PC-3 (cell line): ENCODE measurements at regions not wholly inside any gene's neighbourhood (a gene's known extent, or its start where the extent isn't known, plus 50 kb on each side); places are given as distances from the start of the nearest gene placed in this dataset.

Source experiments
- ATAC-seq: fragments of 200-7000 bp; cut with Tn5 transposase; 2 replicates; pipeline ENCODE4 v1.9.1; 2020; ENCODE audit warnings: mild to moderate bottlenecking, moderate library complexity
- BruUV-seq: library from RNA; stranded (reverse); fragments of 400-500 nt; replicated peaks from 2 replicates; lab custom pipeline; 2021; lab: Mats Ljungman, UMichigan
- CTCF ChIA-PET: fragments of 300-600 bp; sonication (Branson Sonifier 250); formaldehyde crosslinking; loops from one replicate; lab custom pipeline; 2022; ENCODE audit warnings: antibody characterized with exemption; lab: Charles Lee
- POLR2A ChIA-PET: fragments of 300-600 bp; sonication (Branson Sonifier 250); formaldehyde crosslinking; loops from one replicate; lab custom pipeline; 2022; ENCODE audit warnings: antibody characterized with exemption; ENCODE audit not compliant: unreplicated experiment; lab: Charles Lee
- DNase-seq: peaks from one replicate; pipeline ENCODE4 v3.0.0-alpha.2; 2015
- H2AFZ ChIP-seq: fragments of 300-600 bp; sonication (generic); 2 replicates; pipeline ENCODE4 v1.6.0; 2016; ENCODE audit warnings: antibody characterized with exemption, low read length
- H3F3A ChIP-seq: fragments of 300-600 bp; sonication (generic); one replicate; pipeline ENCODE4 v1.6.0; 2017; ENCODE audit warnings: antibody characterized with exemption, low read length, control low read depth, mild to moderate bottlenecking; ENCODE audit not compliant: unreplicated experiment
- H3K27ac ChIP-seq: fragments of 300-600 bp; sonication (generic); 2 replicates; pipeline ENCODE4 v1.5.1; 2016; ENCODE audit warnings: mild to moderate bottlenecking, low read length
- H3K27me3 ChIP-seq: fragments of 300-600 bp; sonication (generic); 2 replicates; pipeline ENCODE4 v1.6.1; 2016; ENCODE audit warnings: low read length, mixed read lengths
- H3K36me3 ChIP-seq: fragments of 300-600 bp; sonication (generic); 2 replicates; pipeline ENCODE4 v1.6.1; 2016; ENCODE audit warnings: low read depth, mixed run types, low read length, mixed read lengths
- H3K4me1 ChIP-seq: fragments of 300-600 bp; sonication (generic); 2 replicates; pipeline ENCODE4 v1.5.1; 2016; ENCODE audit warnings: low read length; ENCODE audit not compliant: insufficient read depth
- H3K4me2 ChIP-seq: fragments of 300-600 bp; sonication (generic); 2 replicates; pipeline ENCODE4 v1.6.0; 2016; ENCODE audit warnings: low read length
- H3K4me3 ChIP-seq: fragments of 300-600 bp; sonication (generic); 2 replicates; pipeline ENCODE4 v1.5.1; 2016; ENCODE audit warnings: mild to moderate bottlenecking, low read length, mixed read lengths
- H3K79me2 ChIP-seq: fragments of 300-600 bp; sonication (generic); 2 replicates; pipeline ENCODE4 v1.6.1; 2017; ENCODE audit warnings: low read length, mixed read lengths
- H3K9ac ChIP-seq: fragments of 300-600 bp; sonication (generic); 2 replicates; pipeline ENCODE4 v1.6.0; 2016; ENCODE audit warnings: mild to moderate bottlenecking, low read length
- H3K9me2 ChIP-seq: fragments of 300-600 bp; sonication (generic); replicated peaks from 2 replicates; pipeline ENCODE4 v1.6.1; 2016; ENCODE audit warnings: mixed run types, low read length, mixed read lengths
- H3K9me3 ChIP-seq: fragments of 300-600 bp; sonication (generic); 2 replicates; pipeline ENCODE4 v1.6.1; 2016; ENCODE audit warnings: low read length, mixed read lengths
- H4K20me1 ChIP-seq: fragments of 300-600 bp; sonication (generic); 2 replicates; pipeline ENCODE4 v1.6.1; 2016; ENCODE audit warnings: low read length, mixed read lengths
- EZH2 ChIP-seq: fragments of 300-600 bp; sonication (generic); IDR thresholded peaks from one replicate; pipeline ENCODE4 v1.6.1; 2017; ENCODE audit warnings: antibody characterized with exemption, mild to moderate bottlenecking, low read length; ENCODE audit not compliant: unreplicated experiment
- EZH2phosphoT487 ChIP-seq: fragments of 300-600 bp; sonication (generic); IDR thresholded peaks from 2 replicates; pipeline ENCODE4 v1.6.1; 2018; ENCODE audit warnings: mild to moderate bottlenecking, antibody characterized with exemption, low read length, borderline replicate concordance
- intact Hi-C: fragments of 100-400 bp; cut with micrococcal nuclease; formaldehyde crosslinking; loops from 2 replicates; pipeline ENCODE4 v1.9.0; 2023
- TF ChIP-seq, protein P1 (sequence below): fragments of 300-600 bp; sonication (generic); conservative IDR thresholded peaks from 2 replicates; pipeline ENCODE4 v1.5.1; 2017; ENCODE audit warnings: antibody characterized with exemption, low read depth, mild to moderate bottlenecking, low read length

DNA sequence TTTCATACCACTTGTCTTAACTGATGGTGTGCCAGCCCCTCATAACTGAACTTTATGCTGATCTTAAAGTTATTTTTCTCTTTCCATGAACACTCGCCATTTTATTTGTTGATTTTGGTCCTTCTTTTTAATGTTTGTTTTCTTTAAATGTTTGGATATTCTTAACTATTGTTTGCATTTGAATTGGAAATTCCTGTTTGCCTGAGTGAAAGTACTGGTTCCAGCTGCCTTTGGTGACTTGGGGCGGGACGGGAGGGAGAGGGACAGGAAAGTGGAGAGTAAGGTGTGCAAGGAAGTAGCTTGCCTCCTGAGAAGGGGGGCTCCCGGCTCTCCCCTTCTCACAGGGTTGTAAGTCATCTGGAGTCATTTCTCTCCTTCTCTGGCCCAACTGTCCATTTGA is 287.1 kb upstream of the PPP2R3A start:
- H3K9ac ChIP-seq: no peak overlapping the region
- intact Hi-C loops: no loop called here
- TF ChIP-seq, protein P1, sequence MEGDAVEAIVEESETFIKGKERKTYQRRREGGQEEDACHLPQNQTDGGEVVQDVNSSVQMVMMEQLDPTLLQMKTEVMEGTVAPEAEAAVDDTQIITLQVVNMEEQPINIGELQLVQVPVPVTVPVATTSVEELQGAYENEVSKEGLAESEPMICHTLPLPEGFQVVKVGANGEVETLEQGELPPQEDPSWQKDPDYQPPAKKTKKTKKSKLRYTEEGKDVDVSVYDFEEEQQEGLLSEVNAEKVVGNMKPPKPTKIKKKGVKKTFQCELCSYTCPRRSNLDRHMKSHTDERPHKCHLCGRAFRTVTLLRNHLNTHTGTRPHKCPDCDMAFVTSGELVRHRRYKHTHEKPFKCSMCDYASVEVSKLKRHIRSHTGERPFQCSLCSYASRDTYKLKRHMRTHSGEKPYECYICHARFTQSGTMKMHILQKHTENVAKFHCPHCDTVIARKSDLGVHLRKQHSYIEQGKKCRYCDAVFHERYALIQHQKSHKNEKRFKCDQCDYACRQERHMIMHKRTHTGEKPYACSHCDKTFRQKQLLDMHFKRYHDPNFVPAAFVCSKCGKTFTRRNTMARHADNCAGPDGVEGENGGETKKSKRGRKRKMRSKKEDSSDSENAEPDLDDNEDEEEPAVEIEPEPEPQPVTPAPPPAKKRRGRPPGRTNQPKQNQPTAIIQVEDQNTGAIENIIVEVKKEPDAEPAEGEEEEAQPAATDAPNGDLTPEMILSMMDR: no peak
- TF ChIP-seq EZH2 (no peak), EZH2phosphoT487 (no peak)
- no peaks in the 10 kb centered on the region for H4K20me1 ChIP-seq
- no peaks in the 10 kb centered on the region for H3K9me3 ChIP-seq
- ATAC-seq: no peak
- no peak overlapping the region for H3K27ac ChIP-seq
- no peak for DNase-seq
- H3F3A ChIP-seq: no peaks in the 10 kb centered on the region
- no peaks in the 10 kb centered on the region for H3K79me2 ChIP-seq
- no peaks in the 10 kb centered on the region for H3K9me2 ChIP-seq
- BruUV-seq: no TSS peak
- no peaks in the 10 kb centered on the region for H3K36me3 ChIP-seq
- ChIA-PET POLR2A (no interaction called here), CTCF (no interaction called here)
- no peaks in the 10 kb centered on the region for H3K4me1 ChIP-seq
- no peaks in the 10 kb centered on the region for H3K27me3 ChIP-seq
- no peak overlapping the region for H2AFZ ChIP-seq
- no peak overlapping the region for H3K4me3 ChIP-seq
- no peak overlapping the region for H3K4me2 ChIP-seq

DNA sequence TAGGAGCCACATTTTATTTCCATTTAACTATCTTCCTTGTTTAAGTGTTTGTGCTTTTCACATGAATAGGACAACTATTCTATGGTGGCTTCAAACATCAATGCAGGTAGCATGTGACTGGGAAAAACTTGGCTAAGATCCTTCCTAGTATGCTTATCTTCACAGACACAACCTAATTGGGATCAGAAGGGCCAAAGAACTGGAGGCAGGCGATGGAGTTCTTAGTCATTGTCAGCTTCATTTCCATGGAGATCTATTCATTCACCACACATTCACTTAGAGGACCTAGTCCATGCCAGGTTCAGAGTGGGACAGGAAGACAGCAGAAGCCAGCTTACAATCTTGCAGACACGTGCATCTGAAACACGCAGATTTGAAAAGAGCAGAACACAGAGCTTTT is 277.5 kb upstream of the PPP2R3A start:
- no peaks in the 10 kb centered on the region for H3F3A ChIP-seq
- no peaks in the 10 kb centered on the region for H3K36me3 ChIP-seq
- no peaks in the 10 kb centered on the region for H3K9me2 ChIP-seq
- no peaks in the 10 kb centered on the region for H3K27me3 ChIP-seq
- TF ChIP-seq, protein P1: no peak
- no peak for TF ChIP-seq EZH2
- no peak for TF ChIP-seq EZH2phosphoT487
- ChIA-PET POLR2A (no interaction called here), CTCF (no interaction called here)
- H3K9ac ChIP-seq: no peak overlapping the region
- DNase-seq: no peak
- no peak overlapping the region for H3K27ac ChIP-seq
- intact Hi-C loops: no loop called here
- H3K4me2 ChIP-seq: no peak overlapping the region
- no peaks in the 10 kb centered on the region for H3K79me2 ChIP-seq
- no peak overlapping the region for H2AFZ ChIP-seq
- no peaks in the 10 kb centered on the region for H4K20me1 ChIP-seq
- H3K9me3 ChIP-seq: no peaks in the 10 kb centered on the region
- no peak for ATAC-seq
- no TSS peak for BruUV-seq
- no peaks in the 10 kb centered on the region for H3K4me1 ChIP-seq
- H3K4me3 ChIP-seq: no peak overlapping the region

DNA sequence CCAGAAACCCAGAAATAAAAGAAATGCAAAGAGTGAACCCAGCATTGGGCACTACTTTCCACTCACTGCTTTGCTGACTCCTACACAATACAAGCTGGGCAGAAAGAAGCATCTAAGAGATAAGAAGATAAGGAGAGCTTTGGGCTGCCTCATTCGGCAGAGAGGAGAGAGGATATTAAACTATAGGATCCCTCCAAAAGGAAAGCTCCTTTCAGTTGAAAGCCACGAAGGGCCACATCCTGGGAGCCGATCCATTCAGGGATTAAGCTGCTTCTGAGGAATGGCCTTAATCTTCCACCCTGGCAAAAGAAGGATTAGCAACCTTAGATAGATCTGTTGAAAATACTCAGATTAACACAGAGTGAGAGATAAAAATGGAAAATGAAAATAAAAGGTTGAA is 274.9 kb upstream of the PPP2R3A start:
- Histone ChIP-seq H3K27ac (no peak overlapping the region), H3K9ac (no peak overlapping the region), H3K36me3 (no peaks in the 10 kb centered on the region), H3F3A (no peaks in the 10 kb centered on the region), H4K20me1 (no peaks in the 10 kb centered on the region), H3K4me3 (no peak overlapping the region), H3K9me2 (no peaks in the 10 kb centered on the region), H3K79me2 (no peaks in the 10 kb centered on the region), H3K4me1 (no peaks in the 10 kb centered on the region), H2AFZ (no peak overlapping the region), H3K4me2 (no peak overlapping the region), H3K9me3 (no peaks in the 10 kb centered on the region), H3K27me3 (no peaks in the 10 kb centered on the region)
- TF ChIP-seq EZH2 (no peak), EZH2phosphoT487 (no peak)
- TF ChIP-seq, protein P1: no peak
- intact Hi-C loops: no loop called here
- ChIA-PET CTCF (no interaction called here), POLR2A (no interaction called here)
- ATAC-seq (no peak), DNase-seq (no peak)
- no TSS peak for BruUV-seq
